IPS-NIHi11 (cell line): ENCODE measurements at regions not wholly inside any gene's neighbourhood (a gene's known extent, or its start where the extent isn't known, plus 50 kb on each side); places are given as distances from the start of the nearest gene placed in this dataset.
"Not testable (repeated sequence)": the region's sequence is repeated elsewhere in the genome, so short reads cannot be mapped to it uniquely, and the experiment has no call there.

Experiments
- DNase-seq: peaks from one replicate; pipeline ENCODE4 v3.0.0; 2012; ENCODE audit warnings: mixed read lengths, low spot score

DNA sequence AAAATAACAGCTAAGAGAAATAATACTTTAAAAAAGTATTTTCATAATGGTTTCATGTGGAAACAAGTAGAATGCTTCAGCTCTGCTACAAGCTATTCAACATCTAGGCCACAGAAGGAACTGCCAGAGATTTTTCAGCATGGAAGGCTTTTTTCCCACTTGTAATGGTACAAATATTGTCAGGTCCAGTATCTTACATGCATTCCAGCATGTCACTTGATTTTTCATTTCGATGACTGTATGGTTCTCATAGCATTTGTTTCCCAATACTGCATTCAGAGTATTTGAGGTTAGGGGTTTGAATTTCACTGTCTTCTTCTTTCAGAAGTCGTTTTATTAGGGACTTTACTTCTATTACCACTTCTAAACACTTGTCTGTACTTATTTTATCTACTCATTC, 1701.5 kb upstream of the FLRT2 start:
- DNase-seq = no peak

DNA sequence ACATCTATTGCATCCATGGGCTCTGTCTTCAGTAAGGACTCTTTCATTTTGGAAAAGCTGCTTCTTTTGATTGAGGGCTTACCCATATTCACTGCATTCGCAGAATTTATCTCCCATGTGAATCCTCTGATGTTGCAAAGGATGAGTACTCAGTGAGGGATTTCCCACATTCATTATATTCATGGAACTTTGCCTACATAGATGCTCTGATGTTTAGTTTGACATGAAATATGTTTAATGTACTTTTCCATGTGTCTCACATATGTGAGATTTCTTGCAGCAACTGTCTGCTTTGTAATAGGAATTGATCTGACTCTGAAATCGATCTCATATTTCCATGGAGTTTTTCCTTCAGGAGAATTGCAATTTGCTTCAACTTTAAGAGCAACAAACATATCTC, 1699.6 kb upstream of the FLRT2 start:
- DNase-seq = no peak

DNA sequence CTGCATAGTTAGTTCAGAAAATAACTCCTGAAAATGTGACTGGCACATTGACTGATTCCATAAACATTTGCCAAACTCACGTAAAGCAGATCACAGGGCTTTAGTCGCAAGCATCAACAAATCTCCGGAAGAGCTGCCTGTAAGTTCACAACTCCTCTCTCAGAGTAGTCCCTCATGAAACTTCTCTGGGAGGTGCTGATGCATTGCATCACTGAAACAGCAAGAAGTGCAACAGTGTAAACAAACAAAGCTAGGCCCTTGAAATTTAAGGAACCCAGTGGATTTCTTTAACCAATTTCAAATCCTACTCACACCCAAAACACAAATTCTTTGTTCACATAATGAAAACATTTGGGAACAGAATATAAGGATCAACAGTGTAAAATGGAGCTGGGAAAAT, 1691.7 kb upstream of the FLRT2 start:
- no peak for DNase-seq

DNA sequence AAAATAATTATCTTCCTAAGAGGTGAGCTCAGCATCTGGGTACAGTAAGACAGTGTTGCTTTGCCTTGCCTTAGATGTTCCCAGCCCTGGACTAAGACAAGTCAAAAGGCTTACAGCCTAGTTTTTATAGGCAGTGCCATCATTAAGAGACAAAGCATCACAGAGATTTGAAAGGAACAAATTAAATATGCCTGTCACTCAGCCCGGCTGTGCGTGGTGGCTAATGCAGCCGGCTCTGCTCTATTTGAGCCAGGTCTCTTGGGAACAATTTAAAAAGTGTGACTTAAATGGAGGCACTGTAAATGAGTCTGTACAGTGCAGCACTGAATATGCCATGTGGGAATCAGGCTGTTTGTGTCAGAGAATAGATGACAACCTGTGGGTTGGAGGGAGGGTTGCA, 1687.4 kb upstream of the FLRT2 start:
- no peak for DNase-seq

DNA sequence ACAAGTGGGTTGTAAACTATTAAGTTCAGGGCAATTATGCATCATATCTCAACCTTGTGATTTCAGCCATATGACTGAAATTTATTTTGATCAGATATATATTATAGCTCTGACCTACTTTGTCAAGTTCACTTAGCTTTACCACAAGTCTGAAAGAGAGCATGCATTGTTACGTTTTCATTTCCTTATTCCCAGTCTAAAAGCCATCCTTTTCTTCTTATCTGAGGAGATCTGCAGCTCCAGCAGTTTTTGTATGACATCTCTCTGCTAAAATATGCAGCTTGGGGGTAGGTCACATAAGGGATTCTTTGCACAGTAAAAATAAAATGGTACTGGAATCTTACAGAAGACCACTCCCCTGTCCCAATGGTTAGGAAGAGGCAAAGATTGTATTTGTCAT, 1682.8 kb upstream of the FLRT2 start:
- no peak for DNase-seq

DNA sequence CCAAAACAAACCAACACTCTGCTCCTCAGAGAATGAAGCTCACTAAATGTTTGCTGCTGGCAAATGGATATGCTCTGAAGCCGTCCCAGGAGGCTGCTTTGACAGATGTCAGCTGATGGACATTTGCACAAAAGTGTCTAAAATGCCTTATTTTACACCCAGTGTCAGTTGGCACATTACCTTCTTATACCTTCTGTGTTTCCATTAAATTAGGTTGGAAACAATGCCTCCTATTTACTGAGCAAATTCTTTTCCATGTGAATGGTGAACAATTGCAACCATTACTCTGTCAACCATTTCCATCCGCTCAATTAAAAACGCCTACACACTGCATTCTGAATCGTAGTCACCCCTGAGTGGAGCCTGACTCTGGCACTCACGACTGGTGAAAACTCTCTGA, 1679.9 kb upstream of the FLRT2 start:
- DNase-seq = no peak

DNA sequence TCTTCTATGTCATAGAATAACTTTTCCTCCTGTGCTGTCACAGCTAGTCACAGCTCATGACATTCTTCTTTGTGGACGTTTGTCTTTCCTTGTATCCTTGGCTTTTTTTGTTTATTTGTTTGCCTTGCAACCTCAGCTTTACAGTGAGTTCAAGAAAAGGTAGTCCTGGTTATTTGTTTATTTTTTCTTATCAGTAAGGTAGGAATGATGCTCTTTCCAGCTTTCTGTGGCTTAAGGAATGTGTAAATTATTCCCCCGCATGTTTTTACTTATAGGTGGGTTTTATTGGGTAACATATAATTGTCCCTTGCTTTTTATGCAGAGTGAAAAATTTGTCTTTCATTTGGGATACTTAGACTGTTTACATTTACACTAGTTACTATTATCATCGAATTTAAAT, 1673.6 kb upstream of the FLRT2 start:
- DNase-seq = no peak

DNA sequence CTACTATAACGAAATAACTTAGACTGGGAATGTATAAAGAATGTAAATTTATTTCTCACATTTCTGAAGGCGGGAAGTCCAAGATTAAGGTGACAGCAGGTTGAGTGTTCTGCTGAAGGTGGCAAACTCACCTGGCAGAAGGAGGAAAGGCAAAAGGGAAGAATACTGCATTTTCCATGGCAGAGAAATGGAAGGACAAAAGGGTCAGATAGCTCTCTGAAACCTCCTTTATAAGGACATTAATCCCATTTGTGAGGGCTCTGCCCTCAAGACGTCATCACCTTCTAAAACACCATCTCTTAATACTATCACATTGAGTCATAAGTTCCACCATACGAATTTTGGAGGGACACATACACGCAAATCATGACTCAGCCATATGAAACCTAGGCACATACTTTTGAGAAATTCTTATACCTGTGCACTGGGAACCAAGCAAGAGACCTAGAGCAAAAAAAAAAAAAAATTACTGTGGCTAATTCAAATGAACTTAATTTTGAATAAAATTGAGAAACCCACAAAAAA, 1669.3 kb upstream of the FLRT2 start:
- DNase-seq = no peak

DNA sequence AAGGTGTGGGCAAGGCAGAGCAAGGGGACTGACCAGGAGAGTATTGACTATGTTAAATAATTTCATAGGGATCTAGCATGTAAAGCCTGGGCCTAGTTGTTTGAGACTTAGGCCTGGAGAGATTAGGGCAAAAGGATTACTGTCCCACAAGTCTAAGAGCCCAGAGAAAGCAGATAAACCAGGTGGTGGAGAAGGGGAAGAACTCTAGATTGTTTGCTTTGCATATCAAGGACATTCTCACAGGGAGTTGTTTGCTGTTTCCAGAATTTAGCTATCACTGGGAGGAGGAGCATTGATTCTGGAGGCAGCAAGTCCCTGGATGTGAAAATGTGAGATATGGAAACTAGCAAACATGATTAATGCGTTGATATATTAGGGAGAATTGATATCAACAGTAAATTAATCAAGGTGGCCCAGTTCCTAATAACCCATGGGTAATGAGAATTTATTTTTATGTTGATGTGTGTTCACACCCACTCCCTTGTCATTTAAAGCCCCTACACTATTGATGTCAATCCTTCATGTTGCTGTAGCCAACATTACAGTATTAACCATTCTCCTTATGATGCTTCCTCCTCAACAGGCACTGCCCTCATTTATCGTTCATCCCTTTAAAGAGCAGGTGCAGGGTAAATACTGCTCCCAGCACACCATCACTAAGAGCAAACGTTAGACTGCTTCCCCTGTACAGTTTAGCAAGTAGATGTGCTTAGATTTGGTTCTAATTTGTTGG, 1666.7 kb upstream of the FLRT2 start:
- no peak for DNase-seq

DNA sequence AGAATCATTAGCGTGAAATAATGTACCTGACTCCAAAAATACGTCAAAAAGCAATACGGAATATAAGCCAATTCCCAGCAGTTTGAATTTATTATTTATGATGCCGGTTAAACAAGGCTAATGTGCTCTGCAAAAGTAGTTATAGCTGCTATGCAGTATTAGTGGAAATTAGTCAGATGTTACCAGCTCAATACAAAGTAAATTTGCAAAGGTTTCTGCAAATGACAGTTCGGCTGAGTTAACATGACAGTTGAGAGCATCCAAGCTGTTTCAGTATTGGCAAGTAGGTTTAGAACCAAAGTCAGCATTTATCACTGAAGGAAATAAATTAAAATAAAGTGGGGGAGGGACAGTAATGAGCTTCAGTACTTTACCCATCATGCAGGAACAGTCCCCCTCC, 1665.8 kb upstream of the FLRT2 start:
- no peak for DNase-seq

DNA sequence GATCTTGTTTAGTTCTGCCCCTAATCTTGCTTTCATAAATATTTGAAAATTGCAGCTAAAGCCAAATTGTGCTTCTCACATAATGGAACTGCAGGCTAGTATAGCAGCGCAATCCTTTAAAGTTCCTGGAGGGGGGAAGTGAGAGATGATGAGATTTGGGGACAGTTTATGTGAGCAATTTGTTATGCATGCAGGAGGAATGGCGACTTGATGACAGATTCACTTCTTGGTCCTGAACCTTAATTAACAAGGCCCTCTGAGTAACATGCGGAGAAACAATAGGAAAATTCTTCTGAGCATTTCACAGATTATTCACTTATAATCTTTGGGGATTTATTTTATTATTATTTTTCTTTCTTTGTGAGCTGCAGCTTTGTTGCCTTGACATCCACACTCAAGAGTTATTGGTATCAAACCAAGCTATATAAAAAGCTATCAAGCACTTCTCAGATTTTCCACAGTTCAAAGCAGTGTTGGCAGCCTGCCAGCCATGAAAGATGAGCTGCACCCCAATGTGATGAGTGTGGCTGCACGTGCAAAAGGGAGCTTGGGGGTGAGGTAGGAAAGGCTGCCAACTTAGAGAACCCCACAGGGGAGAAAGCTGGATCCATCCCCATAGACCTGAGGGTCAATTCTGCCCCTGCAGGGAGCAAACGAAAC, 1662.2 kb upstream of the FLRT2 start:
- no peak for DNase-seq

DNA sequence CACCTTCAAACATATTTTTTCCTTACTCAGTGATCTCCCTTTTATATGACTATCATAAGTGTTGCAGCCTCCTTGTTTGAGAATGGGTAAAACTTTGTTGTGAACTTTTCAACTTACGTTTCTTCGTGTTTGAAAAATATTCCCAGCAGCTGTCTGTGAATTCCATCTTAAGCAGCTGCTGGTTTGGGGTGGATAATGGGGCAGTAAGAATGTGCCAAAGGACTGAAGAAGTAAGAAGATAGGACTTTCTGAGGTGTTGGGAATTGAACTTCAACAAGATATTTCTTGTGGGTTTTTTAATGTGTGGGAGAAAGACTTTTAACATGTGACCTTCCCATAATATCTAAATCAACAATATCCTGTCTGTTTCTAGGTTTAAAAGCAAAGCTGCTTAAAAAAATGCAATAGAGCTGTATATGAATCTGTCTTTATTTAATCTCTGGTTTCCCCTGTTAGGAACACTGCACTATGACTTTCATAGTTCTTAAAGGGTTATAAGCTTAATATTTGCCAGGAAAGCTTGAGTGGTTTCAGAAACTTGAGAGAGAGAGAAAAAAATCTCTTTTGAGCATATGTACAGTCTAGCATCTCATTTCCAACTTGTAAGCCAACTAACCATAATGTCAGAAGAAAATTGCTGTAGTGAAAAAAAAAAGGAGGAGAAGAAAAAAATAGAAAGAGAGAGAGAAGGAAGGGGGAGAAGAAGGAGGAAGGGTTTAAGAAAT, 1659.2 kb upstream of the FLRT2 start:
- no peak for DNase-seq

DNA sequence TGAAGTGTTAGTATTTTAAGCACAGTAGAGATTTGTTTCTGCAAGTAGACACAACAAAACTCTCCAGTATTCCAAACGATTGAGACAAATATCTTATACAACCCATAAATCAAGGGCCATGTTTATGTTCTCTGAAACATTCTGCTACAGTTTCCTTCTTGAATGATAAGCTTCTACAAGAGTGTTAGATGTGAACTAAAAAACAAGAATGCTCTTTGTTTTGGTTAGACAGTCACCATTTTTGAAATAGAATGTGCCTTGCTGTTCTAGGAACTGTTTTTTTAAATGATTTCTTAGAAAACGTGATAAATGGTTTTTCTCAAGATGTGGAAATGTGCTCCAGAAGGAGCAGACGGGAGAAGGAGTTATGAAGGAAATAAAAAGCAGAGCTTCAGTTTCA, 1656.3 kb upstream of the FLRT2 start:
- no peak for DNase-seq

DNA sequence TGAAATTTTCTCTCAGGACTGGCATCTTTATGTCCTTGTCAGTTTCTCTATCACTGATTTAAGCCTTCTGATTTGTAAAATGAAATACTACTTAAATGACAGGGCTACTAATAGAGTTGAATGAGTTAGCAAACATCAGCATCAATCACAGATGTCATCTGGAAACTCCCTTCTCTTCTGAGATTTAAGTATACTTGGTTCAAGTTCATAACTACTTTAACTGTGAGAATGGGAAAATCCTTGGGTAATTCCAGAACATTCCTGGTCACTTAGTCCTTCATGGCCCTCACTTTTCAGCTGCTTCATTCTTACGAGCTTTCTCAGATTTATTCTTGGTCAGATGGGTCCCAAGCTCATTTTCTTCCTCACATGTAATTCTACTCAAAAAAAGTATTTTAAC, 1655.3 kb upstream of the FLRT2 start:
- DNase-seq = no peak

DNA sequence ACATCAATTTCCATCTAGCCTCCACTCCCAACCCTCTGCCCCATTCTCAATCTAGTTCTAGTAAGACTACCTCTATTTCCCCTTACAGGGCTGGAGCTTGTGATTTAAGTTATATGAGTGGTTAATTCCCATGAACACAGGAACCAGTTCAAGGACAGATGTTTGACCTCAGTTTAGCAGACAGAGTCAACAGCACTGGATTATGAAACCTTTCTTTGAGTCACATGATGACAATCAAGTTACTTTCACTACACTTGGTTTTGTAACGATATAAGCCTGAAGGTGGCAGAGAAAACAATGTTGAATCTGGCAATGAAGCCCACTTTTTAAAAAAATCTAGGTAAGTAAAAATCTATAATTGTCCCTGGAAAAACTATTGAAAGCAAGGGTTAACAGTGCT, 1646.2 kb upstream of the FLRT2 start:
- no peak for DNase-seq

DNA sequence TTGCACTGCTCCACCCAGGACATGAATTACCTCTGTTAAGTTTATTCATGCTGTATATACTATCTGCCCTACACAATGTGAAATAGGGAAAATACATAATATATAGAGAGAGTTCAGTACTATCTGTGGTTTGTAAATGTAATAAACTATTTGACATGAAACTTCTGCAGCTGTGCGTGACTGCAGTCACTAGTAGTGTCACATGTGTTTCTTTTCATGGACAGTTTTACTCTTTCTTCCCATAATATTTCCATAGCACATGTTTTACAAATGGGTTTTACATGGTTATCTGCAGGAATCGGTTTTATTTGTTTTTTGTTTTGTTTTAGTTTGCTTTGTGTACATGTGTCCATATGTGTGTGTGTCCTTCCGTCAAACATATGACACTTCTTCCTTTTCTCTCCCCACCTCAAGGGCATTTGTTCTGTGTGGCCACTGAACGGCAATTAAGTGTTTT, 1644.1 kb upstream of the FLRT2 start:
- DNase-seq = no peak

DNA sequence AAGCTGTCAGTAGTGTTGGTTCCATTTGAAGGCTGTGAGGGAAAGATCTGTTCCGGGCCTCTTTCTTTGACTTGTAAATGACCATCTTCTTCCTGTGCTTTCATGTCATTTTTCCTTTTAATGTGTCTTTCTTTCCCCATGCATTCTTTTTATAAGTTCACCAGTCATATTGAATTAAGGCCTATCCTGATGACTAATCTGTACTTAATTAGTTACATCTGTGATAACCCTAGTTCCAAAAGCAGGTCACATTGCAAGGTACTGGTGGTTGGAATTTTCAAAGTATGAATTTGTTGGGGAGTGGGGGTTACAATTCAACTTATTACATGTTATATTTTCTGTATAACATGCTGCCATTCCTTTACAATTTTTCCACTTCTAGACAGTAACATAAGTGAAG, 1642.1 kb upstream of the FLRT2 start:
- no peak for DNase-seq

DNA sequence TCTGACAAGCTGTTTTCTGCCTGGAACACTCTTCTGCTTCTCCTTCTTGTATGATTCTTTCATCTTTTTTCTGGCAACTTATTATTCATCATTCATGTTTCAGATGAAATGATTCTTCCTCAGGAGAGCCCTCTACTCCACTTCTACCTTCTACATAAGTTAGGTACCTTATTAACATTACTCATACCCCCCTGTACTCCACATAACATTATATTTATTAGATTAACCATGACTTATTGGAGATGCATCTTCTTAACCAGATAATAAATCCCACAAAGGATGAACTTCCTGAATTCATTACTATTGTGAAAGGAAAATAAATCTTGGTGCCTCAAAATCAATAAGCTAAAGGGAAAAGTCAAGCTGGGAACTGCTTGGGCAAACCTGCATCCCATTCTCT, 1636.5 kb upstream of the FLRT2 start:
- DNase-seq = no peak

DNA sequence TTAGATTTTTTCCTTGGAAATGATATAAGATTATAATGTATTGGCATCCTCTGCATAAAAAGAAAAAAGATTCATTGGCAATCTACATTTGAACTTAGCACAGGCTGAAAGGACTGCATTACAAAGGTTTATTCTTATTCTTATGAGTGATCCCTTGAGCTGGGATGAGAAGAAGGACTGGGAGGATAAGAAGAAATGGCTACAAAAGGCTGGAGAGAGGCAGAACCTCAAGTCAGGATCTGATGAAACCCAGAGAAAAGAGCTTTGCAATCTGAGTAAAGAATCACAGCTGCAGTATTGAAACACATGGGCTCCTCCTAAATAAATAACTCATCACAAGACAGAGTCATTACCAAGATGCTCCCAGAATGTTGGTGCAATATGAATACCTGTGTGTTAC, 1635.4 kb upstream of the FLRT2 start:
- no peak for DNase-seq

DNA sequence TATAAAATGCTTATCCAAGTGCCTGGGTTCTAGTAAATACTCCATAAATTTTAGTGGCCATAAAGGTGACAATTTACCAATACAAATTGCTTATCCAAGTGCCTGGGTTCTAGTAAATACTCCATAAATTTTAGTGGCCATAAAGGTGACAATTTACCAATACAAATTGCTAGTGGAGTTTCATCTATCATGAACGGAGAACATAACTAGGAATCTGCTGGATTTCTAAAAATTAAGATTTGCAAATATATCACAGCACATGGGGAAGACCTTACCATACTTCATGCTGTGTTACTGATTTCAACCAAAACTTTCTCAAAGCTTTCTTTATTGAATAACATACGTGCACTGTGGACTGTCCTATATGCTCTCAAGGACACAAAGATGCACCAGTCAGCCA, 1631.4 kb upstream of the FLRT2 start:
- DNase-seq = not testable (repeated sequence)

DNA sequence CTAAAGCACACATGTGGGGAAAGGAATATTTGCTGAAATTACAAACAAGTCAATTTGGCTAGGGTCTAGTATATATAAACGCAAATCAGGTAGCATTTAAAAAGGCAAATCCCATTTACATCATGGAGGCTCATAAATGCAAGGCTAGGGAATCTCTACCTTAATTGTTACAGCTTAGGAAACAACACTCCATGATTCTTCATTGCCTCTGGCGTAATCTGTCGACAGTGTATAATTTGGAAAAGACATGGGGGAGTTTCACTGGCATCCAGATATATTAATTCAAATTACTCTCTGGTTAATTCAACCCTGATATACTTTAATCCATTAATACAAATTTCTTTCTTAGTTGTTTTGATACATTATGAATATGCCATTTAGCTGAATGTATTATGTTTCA, 1630.2 kb upstream of the FLRT2 start:
- no peak for DNase-seq

DNA sequence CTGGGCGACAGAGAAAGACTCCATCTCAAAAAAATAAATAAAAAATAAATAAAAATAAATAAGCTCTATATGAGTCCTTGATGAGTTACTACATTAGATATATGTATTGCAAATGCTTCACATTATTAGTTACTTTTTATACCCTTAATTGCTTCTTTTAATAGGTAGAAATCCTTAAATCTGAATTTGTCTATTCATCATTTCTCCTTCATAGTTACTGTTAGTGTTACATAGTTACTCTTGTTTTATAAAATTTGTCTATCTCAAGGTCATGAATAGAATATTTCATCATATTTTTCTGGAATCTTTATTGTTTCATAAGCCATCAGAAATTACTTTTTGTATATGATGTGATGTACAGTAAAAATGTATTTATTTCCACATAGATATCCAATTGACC, 1624.8 kb upstream of the FLRT2 start:
- no peak for DNase-seq

DNA sequence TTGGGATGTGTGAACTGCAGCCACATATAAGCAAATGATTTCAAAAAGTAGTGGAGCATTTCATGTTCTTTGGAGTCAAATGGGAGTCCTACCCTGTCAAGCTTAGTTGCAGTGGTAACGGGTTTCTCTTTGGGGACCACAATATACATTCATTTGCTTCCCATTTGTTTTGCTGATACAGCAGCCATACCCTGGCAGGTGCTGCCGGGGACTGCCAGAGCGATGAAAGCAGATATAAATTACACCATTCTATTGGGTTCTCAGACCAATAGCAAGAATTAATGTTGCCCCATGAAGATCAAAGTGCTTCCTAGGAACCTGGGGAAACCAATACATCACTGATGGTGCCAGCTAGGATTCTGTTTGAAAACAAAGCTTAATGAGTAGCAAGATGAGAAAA, 1621.5 kb upstream of the FLRT2 start:
- no peak for DNase-seq
